Esophagus (tissue), 2 donors: ENCODE measurements at regions not wholly inside any gene's neighbourhood (a gene's known extent, or its start where the extent isn't known, plus 50 kb on each side); places are given as distances from the start of the nearest gene placed in this dataset.

Experiments
- H3K27ac ChIP-seq, 2 donors: one replicate each; pipeline ENCODE4 v1.5.1; 2013; ENCODE audit warnings: low read depth in 2 of 2, mild to moderate bottlenecking in 2 of 2, inconsistent platforms in 1 of 2, low read length in 1 of 2, moderate library complexity in 1 of 2
- H3K27me3 ChIP-seq, 2 donors: one replicate each; pipeline ENCODE4 v1.6.1; 2013; ENCODE audit warnings: low read length in 2 of 2, control low read depth in 1 of 2, mild to moderate bottlenecking in 1 of 2; ENCODE audit not compliant: insufficient read depth in 2 of 2, control insufficient read depth in 1 of 2
- H3K36me3 ChIP-seq, 2 donors: one replicate each; pipeline ENCODE4 v1.6.1; 2013; ENCODE audit warnings: low read length in 1 of 2; ENCODE audit not compliant: control insufficient read depth in 2 of 2, insufficient read depth in 2 of 2
- H3K4me1 ChIP-seq, 2 donors: one replicate each; pipeline ENCODE4 v1.6.1; 2013; ENCODE audit warnings: low read length in 1 of 2; ENCODE audit not compliant: control insufficient read depth in 2 of 2, insufficient read depth in 2 of 2
- H3K4me3 ChIP-seq, 2 donors: one replicate each; pipeline ENCODE4 v1.5.1; 2013; ENCODE audit warnings: low read length in 2 of 2, mild to moderate bottlenecking in 2 of 2, low read depth in 1 of 2, moderate library complexity in 1 of 2
- H3K9me3 ChIP-seq, 2 donors: one replicate each; pipeline ENCODE4 v1.6.1; 2013; ENCODE audit warnings: mild to moderate bottlenecking in 2 of 2, low read depth in 1 of 2, low read length in 1 of 2, moderate library complexity in 1 of 2; ENCODE audit not compliant: control insufficient read depth in 2 of 2, insufficient read depth in 1 of 2
- WGBS, 2 donors: extraction: QIAGEN DNeasy Blood & Tissue Kit; methylation state at CpG; one replicate each; pipeline ENCODE4 v1.1.7; 2013; 5-methylcytosine and 5-hydroxymethylcytosine counted together
- donor health status: healthy with polysubstance abuse.
- donor health status: Bipolar disorder and iron deficiency.

DNA sequence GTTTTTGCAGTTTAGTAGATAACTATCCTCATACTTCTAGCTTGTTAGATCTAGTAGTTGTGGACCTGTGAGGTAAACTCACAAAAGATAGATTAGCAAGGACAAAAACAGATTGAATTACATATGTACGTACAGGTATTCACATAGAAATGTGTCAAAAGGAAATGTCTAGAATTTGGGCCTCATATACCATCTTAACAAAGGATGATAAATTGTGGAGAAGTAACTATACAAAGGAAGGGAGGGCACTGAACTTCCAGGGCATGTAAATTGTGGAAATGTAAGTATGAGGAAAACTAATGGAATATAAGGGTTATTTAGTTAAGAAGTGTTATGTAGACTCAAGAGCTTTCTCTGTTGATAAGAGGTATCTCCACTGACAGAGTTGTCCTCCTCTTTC, 477.3 kb downstream of the KCNJ2 start:
- 89 to 93% methylated on average over 1 of the region's 1 CpG for WGBS, 2 donors
- Histone ChIP-seq H3K9me3 (no peaks in the 10 kb centered on the region), H3K36me3 (no peaks in the 10 kb centered on the region)

DNA sequence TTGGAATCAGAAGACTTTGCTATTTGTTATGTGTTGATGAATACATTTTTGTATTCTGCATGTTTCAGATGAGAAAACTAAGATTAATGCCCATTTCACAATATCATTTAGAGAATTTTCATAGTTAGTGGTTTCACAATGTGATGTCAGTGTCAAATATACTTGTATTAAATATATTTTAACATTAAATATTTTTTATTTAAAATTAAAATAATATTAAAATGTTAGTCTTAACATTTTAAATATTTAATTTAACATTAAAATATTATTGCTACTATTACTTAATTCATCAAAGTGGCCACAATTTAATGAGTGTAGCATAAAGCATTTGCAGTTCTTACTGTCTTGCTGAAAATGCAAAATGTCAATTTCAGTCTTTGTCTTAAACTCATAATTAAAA, 478.8 kb downstream of the KCNJ2 start:
- Histone ChIP-seq H3K4me3 (no peak overlapping the region), H3K4me1 (no peaks in the 10 kb centered on the region), H3K27me3 (no peaks in the 10 kb centered on the region), H3K9me3 (no peaks in the 10 kb centered on the region), H3K27ac (no peak overlapping the region), H3K36me3 (no peaks in the 10 kb centered on the region)

More for the DNA sequence above, 477.3 kb downstream of the KCNJ2 start:
- Histone ChIP-seq H3K4me1 (no peaks in the 10 kb centered on the region), H3K27ac (no peak overlapping the region), H3K27me3 (no peaks in the 10 kb centered on the region), H3K4me3 (no peak overlapping the region)

DNA sequence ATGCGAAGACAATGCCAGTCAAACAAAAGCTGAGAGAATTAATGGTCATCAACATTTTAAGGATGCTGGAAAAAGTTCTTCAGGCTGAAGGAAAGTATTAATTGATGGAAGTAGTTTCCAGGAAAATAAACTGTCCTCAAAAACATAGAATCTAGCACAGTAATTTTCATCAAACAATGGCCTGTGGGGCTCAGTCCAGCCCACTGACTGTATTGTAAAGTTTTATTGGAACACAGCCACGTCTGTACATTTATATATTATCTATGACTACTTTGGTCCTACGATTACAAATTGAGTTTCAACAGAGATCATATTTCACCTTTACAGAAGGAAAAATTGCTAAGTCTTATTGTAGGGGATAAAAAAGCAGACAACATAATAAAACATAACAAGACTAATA, 484.5 kb downstream of the KCNJ2 start:
- 66 to 67% methylated on average over 3 of the region's 3 CpGs for WGBS, 2 donors
- Histone ChIP-seq H3K27ac (no peak overlapping the region), H3K36me3 (no peaks in the 10 kb centered on the region), H3K4me3 (no peak overlapping the region), H3K9me3 (no peaks in the 10 kb centered on the region), H3K4me1 (no peaks in the 10 kb centered on the region), H3K27me3 (no peaks in the 10 kb centered on the region)

DNA sequence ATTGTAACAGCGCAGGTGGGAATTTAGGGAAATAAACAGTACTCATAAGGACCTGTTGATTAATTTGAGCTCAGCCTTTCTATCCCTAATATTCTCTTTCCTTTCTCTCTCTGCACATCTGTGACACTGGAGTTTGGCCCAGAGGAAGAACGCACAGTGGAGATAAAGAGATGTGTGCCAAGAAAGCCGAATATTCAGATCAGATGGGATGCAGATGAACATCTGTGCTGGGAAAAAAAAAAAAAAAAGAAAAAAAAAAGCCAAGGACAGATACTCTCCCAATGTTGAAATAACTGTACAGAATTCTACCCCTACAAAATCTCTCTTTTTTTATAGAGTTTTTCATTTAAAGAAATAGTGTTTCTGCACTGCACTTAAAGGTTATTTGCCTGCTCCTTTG, 485.4 kb downstream of the KCNJ2 start:
- Histone ChIP-seq H3K4me1 (no peaks in the 10 kb centered on the region), H3K4me3 (no peak overlapping the region), H3K27ac (no peak overlapping the region), H3K36me3 (no peaks in the 10 kb centered on the region), H3K9me3 (no peaks in the 10 kb centered on the region), H3K27me3 (no peaks in the 10 kb centered on the region)
- 58 to 59% methylated on average over 3 of the region's 3 CpGs for WGBS, 2 donors

DNA sequence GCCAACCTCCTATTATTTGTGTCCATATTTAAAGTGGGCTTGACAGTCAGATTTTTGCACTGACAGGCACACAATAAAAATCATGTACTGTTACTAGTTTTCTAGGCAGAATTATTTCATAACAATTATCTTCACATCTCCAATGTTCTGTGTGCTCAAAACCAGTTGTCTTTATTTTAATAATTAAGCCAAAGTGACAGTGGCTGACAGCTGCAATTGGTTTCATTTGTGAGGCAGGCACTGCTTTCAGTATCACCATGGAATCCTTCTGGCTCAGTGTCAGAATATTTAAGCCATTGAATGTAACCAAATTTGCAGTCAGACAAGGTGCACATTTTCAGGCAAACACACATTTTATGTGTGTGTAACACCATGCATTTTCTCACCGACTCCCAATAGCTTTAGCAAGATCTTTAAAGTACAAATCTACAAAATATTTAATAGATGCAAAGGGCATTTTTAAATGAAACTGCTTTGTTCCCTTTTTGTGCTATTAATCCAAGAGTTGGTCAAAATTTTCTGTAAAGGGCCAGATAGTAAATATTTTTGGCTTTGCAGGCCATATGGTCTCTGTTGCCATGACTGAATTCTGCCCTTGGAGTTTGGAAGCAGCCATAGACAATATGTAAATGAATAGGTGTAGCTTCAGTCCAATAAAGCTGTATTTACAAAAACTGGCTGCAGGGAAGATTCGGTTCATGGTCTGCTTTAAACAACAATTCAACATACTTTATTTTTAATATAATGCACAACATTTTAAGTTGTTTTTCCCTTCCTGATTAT, 486.0 kb downstream of the KCNJ2 start:
- Histone ChIP-seq H3K36me3 (no peaks in the 10 kb centered on the region), H3K27ac (no peak overlapping the region), H3K27me3 (no peaks in the 10 kb centered on the region), H3K4me3 (no peak overlapping the region), H3K9me3 (no peaks in the 10 kb centered on the region), H3K4me1 (no peaks in the 10 kb centered on the region)
- WGBS, 2 donors = 73 to 75% methylated on average over 2 of the region's 2 CpGs

DNA sequence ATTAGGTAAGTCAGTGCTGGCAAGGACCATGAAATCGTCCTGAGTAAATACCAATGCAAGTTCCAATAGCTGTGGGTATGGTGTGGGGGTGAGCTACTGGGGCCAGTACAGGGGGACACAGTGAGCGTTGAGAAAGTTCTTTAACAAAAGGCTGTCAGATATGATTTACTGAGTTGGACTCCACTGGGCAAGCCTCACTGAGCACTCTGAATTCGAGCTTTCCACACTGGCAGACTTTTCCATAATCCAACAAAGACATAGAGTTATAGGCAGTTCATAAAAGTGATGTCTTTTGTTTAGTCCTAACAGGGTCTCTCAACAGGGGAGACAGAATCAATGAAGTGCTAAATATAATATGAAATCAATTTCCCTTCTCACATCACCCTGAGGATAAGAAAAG, 489.0 kb downstream of the KCNJ2 start:
- H3K9me3 ChIP-seq = no peaks in the 10 kb centered on the region
- no peak overlapping the region for H3K4me3 ChIP-seq
- 77 to 84% methylated on average over 3 of the region's 3 CpGs for WGBS, 2 donors
- no peak overlapping the region for H3K27ac ChIP-seq
- no peaks in the 10 kb centered on the region for H3K27me3 ChIP-seq
- H3K36me3 ChIP-seq = no peaks in the 10 kb centered on the region
- no peaks in the 10 kb centered on the region for H3K4me1 ChIP-seq

DNA sequence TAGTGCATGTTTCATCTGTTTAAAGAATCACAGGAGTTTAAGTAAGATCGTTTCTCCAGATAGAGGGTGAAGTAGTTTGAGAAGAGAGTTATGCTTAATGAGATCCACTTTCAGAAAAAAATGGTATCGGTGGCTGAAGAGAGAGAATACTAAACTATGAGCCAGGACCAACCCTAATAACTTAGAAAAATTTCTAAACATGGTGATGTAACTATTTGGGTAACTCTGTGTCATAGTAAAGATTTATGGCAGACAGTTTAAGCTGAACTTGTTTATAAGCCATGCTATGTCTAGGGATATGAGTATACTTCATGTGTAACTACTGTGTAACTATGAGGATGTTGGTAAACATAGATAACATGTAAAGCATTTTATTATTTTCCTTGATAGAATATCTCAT, 489.5 kb downstream of the KCNJ2 start:
- Histone ChIP-seq H3K36me3 (no peaks in the 10 kb centered on the region), H3K4me3 (no peak overlapping the region), H3K27ac (no peak overlapping the region), H3K9me3 (no peaks in the 10 kb centered on the region), H3K4me1 (no peaks in the 10 kb centered on the region), H3K27me3 (no peaks in the 10 kb centered on the region)
- 74 to 82% methylated on average over 2 of the region's 2 CpGs for WGBS, 2 donors

DNA sequence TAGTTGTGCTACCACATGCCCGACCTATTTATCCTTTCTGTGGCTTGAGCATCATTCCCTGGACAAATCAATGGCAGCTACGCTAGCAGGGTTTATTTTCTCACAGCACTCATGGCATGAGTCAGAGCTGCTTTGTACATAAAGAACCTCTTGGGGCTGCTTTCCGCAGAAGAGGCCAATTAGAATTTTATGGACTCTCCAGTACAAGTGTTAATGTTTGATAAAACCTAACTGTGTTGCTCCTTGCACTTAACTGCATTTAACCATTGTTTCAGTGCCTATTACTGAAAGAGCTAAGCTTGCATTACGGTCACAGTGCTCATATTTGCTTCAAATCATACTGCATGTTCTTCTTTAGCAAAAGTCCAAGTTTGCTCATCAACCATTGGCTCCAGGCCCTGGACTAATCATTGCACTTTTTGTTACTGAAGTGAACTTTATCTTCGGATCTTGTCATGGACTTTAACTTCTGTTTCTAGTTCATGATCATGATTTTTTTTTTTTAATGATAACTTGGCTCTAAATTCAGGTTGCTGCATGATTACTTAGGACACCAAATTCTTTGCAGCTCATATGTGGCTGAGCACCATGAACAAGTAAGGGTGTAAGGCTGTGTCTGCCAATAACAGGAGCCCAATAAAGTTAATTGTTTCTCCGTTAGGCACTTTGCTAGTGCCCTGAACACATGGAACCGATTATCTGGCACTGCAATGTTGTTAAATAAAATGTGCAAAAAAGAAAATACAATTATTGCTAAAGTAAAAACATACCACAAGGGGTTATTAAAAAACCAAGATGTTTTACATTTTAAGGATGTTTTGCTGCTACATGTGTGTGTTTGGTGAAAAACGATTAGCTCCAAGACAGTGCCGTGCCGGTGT, 492.2 kb downstream of the KCNJ2 start:
- H3K9me3 ChIP-seq = no peaks in the 10 kb centered on the region
- H3K36me3 ChIP-seq = no peaks in the 10 kb centered on the region
- no peak overlapping the region for H3K27ac ChIP-seq
- H3K4me3 ChIP-seq = no peak overlapping the region
- 58 to 67% methylated on average over 10 of the region's 10 CpGs for WGBS, 2 donors
- H3K4me1 ChIP-seq = no peaks in the 10 kb centered on the region
- no peaks in the 10 kb centered on the region for H3K27me3 ChIP-seq

DNA sequence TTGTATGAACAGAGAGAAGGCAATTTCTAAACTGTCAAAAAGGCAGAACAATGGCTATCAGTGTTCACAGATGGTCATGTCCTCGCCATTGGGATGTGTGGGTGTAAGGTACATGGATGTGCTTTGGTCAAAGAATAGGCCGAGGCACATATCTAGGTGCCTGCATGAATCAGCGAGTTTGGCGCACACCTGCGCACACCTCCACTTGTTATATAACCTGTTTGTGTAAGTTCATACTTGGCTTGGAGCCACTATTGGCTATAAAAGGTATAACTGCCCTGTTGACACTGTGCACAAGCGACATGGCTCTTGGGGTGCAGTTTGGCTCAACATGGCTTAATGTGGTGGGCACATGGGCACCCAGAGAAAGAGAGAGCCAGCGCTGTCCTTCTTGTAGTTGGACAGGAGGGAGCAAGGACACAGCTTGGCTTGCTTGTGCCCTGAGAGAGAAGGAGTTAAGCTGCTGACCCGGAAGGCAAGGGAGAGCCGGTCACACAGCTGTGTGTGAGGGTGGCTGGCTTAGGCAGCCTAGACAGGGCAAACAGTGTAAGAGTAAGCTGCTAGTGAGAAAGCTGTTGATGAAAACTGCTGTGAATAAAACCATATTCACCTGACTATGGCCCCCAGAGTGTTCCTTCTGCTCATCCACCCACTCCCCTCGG, 499.1 kb downstream of the KCNJ2 start:
- no peaks in the 10 kb centered on the region for H3K27me3 ChIP-seq
- H3K4me1 ChIP-seq = no peaks in the 10 kb centered on the region
- H3K9me3 ChIP-seq = no peaks in the 10 kb centered on the region
- 71 to 83% methylated on average over 10 of the region's 10 CpGs for WGBS, 2 donors
- no peak overlapping the region for H3K4me3 ChIP-seq
- no peak overlapping the region for H3K27ac ChIP-seq
- H3K36me3 ChIP-seq = no peaks in the 10 kb centered on the region
